Endometrium (tissue), 2 donors: ENCODE measurements at regions not wholly inside any gene's neighbourhood (a gene's known extent, or its start where the extent isn't known, plus 50 kb on each side); places are given as distances from the start of the nearest gene placed in this dataset.

Experiments
- FAIRE-seq: peaks from 2 replicates; lab custom pipeline; 2012; peaks lifted over from hg19 to GRCh38; lab: Jason Lieb, UNC
- donor health status: control.
- donor health status: control.

GRCh38 chr10:105538874-105539273 is 897.8 kb downstream of the SORCS3 start:
- no peak for FAIRE-seq

GRCh38 chr10:105535478-105535877 is 894.4 kb downstream of the SORCS3 start:
- no peak for FAIRE-seq

DNA sequence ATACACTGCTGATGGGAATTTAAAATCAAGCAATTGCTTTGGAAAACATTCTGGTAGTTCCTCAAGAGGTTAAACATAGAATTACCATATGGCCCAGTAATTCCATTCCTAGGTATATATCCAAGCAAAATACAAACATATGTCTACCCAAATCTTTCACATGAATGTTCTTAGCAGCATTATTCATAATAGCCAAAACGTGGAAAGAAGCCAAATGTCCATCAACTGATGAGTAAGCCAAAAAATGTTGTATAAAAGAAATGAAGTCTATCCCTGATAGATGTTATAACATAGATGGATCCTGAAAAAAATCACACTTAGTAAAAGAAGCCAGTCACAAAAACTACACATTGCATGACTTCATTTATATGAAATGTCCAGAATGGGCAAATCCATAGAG is 893.0 kb downstream of the SORCS3 start:
- no peak for FAIRE-seq

- FAIRE-seq: no peak
These were observed 875.4 kb downstream of the SORCS3 start for GRCh38 chr10:105516511-105516910.

- no peak for FAIRE-seq
These were observed 873.0 kb downstream of the SORCS3 start for GRCh38 chr10:105514106-105514505.

- FAIRE-seq: no peak
These were observed 868.4 kb downstream of the SORCS3 start for GRCh38 chr10:105509517-105509916.

DNA sequence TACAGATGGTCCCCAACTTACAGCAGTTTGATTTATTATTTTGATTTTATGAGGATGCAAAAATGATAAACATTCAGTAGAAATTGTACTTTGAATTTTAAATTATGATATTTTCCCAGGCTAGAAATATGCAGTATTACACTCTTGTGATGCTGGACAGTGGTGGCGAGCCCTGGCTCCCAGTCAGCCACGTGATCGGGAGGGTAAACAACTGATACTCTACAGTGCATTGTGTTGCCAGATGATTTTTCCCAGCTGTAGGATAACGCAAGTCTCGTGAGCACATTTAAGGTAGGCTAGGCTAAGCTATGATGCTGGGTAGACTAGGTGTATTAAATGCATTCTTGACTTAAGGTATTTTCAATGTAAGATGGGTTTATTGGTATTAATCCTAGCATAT is 865.2 kb downstream of the SORCS3 start:
- FAIRE-seq: no peak

DNA sequence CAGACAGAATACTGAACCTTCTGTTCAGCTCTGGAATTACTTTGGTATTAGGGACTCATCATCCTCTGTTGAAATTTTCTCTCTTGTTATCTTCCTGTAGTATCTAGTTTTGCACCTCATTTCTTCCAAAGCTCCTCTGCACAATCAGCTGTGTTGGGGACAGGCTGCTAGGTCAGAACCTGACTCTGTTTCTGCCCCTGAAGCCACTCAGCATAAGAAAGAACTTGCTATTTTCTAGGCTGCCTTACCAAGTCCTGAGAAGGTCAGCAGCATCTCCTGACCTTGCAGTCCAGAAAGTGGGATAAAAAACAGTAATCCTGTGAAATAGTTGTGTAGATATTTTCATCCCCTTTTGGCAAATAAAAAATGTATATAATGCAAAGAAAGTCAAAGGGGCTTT is 862.6 kb downstream of the SORCS3 start:
- FAIRE-seq: no peak

DNA sequence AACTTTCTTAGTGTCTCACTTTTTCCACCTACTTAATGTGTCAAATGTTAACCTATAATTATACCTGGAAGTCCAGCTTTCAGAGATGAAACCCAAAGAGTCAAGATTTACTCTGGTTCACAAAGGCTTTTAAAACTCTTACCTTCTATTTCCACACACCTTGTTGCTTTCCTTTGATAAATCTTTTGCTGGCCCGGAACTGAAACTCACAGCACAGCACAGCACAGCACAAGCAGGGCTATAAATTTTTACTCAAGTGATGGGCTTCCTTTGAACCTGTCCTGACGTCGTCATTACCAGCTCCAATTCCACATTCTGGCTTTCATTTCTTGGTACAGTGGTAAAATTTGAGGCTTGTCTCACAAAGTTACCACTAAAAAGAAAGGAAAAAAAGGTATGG is 861.0 kb downstream of the SORCS3 start:
- FAIRE-seq: no peak

DNA sequence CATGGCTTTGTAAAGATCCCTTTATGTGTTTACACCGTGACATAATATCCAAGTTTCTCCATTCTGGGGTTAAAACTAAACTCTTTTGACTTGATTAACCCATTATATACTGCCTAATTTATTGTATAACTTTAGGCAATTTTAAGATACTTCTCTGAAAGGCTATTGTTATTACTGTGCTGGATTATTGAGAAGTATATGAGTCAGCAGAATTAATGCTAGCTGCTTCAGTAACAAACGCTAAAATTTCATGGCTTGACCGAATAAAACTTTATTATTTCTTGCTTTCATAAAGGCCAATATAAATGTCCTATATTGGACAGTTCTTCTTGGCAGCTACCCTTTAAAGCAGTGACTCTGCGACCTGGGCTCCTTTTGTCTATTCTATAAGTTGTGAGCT is 853.9 kb downstream of the SORCS3 start:
- no peak for FAIRE-seq

DNA sequence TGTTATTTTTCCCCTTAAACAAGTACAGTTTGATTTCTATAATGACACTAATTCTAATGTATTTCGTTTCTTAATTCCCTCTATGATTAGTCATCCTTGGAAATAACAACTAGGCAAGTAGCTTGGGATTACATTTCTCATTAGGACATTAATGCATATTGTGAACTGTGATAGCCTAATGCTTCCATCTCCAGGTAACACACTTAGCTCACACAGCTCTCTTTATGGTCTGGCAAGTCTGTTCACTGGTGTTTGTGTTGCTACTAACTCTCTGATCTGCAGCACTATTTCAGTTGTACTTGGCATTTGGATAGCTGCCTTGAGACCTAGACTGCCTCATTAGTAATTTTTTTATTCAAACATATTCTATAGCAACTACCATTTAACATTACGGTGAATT is 853.2 kb downstream of the SORCS3 start:
- no peak for FAIRE-seq

GRCh38 chr10:105473170-105473569 is 832.1 kb downstream of the SORCS3 start:
- no peak for FAIRE-seq

DNA sequence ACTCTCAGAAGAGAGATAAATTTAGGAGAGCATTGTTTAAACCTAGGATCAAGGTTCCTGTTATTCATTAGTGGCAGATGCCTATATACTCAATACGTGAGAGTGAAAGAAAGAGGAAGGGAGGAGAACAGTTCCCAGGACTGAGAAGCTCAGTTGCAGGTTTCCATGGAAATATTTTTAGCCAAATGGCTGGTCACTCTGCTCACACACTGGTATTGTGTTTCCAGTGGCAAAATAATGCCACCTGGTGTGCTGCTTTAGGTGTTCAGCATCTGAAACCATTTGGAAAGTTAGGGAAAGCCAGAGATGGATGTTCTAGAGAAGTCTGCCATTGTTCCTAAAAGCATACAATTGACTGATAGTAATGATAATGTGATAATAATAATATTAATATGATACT is 827.7 kb downstream of the SORCS3 start:
- no peak for FAIRE-seq

DNA sequence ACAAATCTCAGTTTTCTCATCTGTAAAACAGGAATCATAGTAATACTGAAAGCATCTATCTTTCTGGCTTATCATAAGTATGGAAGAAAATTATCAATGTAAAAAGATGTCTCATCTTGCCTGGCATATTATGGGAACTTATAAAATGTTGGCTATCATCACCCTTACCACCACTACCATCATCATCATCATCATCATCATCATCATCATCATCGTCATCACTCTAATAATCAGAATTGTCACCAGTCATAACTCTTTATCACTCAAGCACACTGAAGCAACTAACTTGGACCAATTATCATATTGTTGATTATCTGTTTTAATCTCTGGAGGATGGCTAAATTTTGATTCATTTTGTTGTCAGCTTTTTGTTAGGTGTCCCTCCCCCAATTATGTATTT is 825.4 kb downstream of the SORCS3 start:
- no peak for FAIRE-seq

DNA sequence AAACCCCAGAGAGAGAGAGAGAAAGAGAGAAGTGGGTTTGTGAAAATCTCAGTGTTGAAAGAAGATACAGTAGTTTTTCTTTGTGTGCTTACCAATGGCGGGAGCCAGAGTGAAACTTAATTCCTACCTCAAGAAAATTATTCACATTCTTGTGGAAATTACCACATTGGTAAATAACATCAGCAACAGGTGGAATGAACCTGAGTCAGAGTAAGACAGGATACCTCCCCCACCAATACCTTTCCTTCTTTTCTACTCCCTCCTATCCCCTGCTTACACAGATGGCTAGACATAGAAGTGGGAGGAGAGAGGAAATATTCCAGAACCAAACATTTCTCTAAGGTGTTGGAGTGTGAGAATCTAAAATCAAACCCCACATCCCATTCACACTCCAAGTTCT is 793.9 kb downstream of the SORCS3 start:
- FAIRE-seq: no peak

DNA sequence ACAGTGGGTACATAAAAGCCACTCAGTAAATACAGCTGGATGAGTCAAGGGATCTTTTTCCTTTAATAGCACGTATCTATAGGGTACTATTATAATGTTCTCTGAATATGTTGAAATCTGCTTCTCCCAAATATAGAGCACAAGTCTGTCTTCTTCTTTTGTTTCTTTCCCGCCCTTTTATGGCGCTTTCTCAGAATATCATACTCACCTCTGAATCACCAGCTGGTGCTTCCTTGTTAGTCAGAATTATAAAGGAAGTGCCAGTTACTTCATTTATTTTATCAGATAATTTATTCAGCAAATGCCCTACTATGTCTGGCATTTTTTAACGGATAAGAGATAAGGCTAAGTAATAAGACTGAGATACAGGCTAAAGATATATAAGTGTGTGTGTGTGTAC is 772.9 kb downstream of the SORCS3 start:
- FAIRE-seq: no peak

- no peak for FAIRE-seq
These were observed 768.3 kb downstream of the SORCS3 start for GRCh38 chr10:105409370-105409769.

GRCh38 chr10:105406488-105406887 is 765.4 kb downstream of the SORCS3 start:
- no peak for FAIRE-seq

DNA sequence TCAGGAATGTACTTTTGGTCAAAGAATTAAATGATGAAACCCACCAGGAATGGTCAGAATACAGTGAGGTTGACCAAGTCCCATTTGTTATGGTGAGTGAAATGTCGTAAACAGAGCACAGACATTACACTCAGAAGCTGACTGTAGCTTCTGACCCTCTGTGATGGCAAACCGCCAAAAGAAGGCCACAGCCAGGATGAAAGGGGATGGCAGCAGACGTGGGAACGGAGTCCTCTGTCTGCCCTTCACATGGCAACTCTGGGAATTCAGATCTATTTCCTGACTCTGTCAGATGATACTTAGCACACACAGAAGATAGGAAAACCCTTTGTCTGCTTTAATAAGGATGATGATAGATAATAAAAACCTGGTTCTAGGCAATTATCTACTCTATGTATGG is 757.1 kb downstream of the SORCS3 start:
- no peak for FAIRE-seq

DNA sequence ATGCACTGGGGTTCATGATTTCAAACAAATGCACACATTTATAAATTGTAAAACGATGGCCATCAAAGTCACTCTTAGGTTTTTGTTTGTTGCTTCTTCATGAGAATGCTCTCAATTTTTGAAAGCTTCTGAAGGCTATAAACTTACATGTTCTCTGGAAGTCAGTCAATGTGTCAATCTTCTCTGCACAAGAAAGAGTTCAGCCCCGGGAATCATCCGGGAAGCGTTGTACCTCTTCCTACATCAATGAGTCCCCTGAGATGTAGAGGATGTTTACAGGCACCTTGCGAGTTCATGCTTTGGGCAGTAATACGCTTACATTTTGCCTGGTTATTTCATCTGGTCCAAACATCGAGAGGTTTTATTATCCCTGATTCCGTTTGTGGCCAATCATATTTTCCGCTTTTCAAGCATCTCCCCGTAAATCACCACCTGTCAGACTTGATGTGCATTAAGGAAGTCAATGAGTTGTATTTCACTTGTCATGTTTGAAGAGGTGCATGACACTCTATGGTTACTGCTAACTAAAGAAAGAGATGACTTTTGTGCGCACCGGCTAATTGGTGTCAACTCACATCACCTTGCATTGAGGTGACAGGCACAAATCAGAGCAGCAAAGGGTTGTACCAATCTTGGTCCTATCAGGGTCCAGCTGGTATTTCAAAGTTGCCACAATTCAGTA is 750.7 kb downstream of the SORCS3 start:
- FAIRE-seq: no peak

DNA sequence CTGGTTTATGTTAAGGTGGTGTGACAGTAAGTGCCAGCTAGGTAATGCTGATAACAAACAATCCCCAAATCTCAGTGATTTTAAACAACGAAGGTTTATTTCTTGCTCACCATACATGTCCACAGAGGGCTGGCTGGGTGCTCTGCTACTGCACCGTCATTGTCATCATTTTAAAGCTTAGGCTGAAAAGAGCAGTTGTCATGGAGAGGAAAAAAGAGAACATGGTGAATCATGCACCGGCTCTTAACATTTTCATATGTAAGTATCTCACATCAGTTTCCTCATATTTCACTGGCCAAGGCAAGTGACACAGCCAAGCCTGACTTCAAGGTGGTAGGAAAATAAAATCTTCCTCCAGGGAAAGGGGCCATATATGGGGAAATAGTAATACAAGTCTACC is 746.9 kb downstream of the SORCS3 start:
- no peak for FAIRE-seq

DNA sequence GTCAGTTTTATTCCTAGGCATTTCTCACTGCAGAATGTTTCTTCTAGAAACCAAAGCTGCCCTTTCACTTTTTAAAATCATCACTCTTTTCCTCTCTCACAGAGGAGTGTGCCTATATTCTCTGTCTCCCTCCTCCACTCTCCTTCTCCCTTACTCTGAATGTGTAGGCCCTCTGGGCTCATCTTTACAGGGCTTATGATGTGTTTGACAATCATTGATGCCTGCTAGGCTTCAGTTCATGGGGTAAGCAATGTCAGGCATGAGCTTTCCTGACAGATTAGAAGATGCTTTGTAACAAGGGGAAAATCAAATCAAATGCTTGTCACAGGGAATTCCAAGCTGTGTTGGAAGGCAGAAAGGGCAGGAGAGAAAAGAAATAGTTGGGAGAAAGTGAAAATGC is 742.9 kb downstream of the SORCS3 start:
- FAIRE-seq: no peak

- no peak for FAIRE-seq
These were observed 729.6 kb downstream of the SORCS3 start for GRCh38 chr10:105370692-105371091.

GRCh38 chr10:105359708-105360107 is 718.6 kb downstream of the SORCS3 start:
- FAIRE-seq: no peak

DNA sequence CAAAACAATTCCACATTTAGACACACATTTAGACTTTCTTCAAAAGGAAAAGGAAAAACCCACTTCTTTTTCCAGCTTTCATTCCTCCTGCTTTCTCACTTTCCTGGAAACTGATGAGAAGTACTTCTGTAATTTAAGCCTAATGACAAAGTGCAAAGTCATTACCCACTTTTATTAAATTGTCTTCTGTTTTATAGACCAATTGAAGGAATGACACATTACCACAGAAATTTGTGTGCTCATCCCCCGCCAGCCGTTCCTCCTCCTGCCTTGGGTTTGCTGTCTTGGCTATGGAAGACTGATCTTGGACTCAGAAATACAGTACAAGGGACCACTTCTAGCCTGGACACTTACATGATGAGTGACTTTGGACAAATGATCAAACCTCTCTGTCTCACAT is 717.8 kb downstream of the SORCS3 start:
- FAIRE-seq: no peak
